HG03460 (cell line): ENCODE measurements at regions not wholly inside any gene's neighbourhood (a gene's known extent, or its start where the extent isn't known, plus 50 kb on each side); places are given as distances from the start of the nearest gene placed in this dataset.
"Not testable (repeated sequence)": the region's sequence is repeated elsewhere in the genome, so short reads cannot be mapped to it uniquely, and the experiment has no call there.

Experiments
- ATAC-seq: cut with Tn5 transposase; IDR thresholded peaks from one replicate; pipeline ENCODE4 v1.9.1; 2021; ENCODE audit not compliant: unreplicated experiment

DNA sequence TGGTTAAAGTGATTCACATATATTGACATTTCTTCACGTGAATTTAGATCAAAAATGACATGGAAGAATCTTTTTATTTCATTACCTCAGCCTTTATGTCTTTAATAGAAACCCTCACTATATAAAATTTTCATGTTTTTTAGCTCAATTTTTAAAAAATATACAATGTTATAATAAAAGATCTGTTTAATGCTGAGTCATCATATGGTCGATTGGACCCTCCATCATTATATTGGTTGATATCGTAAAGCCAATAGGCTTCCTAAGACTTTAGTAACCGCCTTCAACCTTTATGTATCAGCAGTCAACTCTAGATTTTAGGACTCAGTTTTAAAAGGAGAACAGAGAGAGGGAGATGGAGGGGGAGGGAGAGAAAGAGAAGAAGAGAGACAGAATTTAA is 162.3 kb upstream of the FERD3L start:
- ATAC-seq: no peak

GRCh38 chr7:19305698-19306097 is 160.5 kb upstream of the FERD3L start:
- no peak for ATAC-seq

DNA sequence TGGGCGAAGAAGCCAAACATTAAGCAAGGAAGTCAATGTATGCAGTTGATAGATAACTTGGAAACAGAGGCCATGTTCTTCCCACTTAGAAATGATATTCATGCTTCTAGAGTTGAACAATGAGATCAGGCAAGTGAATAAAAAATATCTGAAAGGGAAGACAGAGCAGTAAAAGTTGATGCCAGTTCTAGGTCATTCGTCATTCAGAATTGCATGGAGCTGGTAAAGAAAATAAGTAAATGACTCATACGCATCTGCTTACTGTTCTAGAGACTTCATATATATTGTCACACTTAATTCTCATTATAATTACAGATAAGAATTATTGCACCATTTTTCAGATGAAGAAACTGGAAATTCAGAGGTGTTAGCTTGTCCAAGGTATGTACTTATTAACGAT is 158.9 kb upstream of the FERD3L start:
- ATAC-seq: no peak

GRCh38 chr7:19302731-19303130 is 157.5 kb upstream of the FERD3L start:
- ATAC-seq: no peak

DNA sequence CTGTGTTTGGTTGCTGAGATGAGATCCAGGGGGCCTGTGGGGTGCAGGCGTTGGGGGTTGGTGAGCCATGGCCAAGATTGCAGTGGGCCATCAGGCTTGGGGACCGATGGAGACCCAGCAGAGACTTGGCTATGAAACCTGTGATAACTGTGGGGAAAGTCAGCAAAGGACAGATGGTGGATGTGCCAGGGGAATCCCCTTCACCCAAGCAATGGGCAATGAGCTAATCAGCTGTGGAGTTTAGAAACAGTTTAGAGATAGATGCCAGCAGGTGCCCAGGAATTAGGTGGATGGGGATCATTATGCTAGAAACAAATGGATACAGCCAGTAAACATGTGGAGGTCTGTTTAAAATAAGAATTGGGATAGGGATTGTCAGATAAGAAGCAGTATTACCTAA is 151.4 kb upstream of the FERD3L start:
- ATAC-seq: no peak

- no peak for ATAC-seq
These were observed 150.2 kb upstream of the FERD3L start for GRCh38 chr7:19295376-19295775.

DNA sequence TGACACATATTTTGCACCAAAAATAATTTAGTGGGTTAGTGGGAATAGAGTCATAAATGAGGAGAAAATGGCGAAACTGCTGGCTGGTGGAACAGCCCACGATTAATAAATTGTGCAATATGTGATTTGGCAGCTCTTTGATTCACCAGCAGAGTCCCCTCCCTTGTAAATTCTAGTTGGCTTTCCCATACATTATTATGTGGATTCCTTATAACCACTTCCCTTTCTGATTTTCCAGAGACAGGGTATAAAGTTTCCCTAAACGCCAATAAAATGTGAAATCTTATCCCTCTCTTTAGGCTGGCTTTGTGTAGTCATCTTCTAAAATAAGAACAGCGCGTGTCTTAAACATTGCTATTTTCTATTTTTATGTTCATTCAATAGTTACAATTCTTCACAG is 149.4 kb upstream of the FERD3L start:
- no peak for ATAC-seq

GRCh38 chr7:19293431-19293830 is 148.2 kb upstream of the FERD3L start:
- no peak for ATAC-seq

- no peak for ATAC-seq
These were observed 145.7 kb upstream of the FERD3L start for GRCh38 chr7:19290968-19291367.

GRCh38 chr7:19290066-19290465 is 144.8 kb upstream of the FERD3L start:
- ATAC-seq: no peak

- ATAC-seq: no peak
These were observed 139.5 kb upstream of the FERD3L start for GRCh38 chr7:19284596-19285300.

- ATAC-seq: no peak
These were observed 138.9 kb upstream of the FERD3L start for GRCh38 chr7:19284136-19284535.

GRCh38 chr7:19275000-19275399 is 129.8 kb upstream of the FERD3L start:
- ATAC-seq: no peak

- ATAC-seq: not testable (repeated sequence)
These were observed 127.1 kb upstream of the FERD3L start for GRCh38 chr7:19272329-19272728.

DNA sequence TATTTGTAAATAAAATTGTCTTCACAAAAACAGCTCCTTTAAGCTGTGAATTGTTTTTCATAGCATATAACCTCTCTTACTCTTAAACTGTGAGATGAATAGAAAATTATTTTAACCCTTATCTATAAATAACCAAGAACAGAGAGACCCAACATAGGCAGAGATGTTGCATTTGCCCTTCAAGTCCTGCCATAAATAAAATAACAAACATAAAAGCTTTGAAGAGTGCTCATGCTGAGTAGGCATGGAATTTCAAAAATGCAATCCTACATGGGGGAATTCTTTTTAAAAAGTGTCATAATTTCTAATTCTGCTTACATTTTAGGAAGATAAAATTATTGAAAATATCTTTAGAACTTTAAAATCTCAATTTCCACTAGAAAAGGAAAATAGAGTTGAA is 124.1 kb upstream of the FERD3L start:
- no peak for ATAC-seq

- ATAC-seq: no peak
These were observed 123.5 kb upstream of the FERD3L start for GRCh38 chr7:19268737-19269136.

DNA sequence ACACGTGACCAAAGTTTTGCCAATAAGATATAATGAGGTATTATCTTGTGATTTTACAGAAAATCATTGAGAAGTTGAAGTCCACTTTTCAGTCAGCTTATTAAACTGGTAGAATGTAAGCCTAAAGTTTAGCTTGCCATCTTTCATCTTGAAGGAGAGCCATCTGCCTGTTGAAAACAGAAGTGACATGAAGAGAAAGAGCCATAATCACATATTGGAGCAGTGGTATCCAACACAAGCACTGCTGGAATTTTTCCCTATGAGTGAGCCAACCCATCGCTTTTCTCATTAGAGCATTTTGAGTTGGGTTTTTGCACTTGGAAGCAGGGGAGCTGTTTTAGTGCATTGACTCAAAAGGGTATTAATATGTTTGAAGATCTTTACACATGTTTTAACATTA is 117.6 kb upstream of the FERD3L start:
- ATAC-seq: no peak

GRCh38 chr7:19249281-19249680 is 104.1 kb upstream of the FERD3L start:
- ATAC-seq: no peak

DNA sequence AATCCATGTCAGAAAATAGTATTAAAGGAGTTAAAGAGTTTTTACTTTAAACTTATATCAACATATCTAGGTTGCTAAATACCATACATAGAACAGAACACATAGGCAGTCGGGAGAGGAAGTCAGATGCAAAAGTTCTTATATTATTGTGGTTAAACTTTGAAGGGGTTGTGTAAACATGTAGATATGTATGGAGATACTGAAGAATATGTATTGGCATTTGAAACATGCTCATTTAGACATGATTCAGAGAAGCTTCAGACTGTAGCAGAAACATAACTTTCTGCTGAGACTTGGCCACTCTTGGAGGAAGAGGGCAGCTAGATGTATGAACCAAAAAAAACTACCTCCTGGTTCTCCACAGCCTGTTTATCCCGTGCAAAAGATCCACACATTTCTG is 103.5 kb upstream of the FERD3L start:
- no peak for ATAC-seq

DNA sequence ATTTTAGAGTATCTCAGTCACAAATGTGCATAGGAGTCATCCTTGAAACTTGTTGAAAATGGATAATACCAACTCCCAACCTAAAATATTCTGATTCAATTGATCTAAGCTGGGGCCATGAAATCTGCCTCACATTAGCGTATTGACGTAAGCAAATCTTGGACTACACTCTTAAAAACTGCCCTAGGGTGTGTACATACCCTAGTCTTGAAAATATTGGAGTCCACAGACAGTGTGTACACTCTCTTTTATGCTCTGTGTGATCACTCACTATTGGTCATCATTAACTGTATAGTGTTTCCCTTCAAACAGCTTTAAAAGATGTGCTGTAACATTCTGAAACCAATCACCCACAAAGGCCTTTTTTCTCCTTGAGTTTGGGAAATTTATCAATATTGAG is 102.9 kb upstream of the FERD3L start:
- ATAC-seq: no peak

- ATAC-seq: no peak
These were observed 101.8 kb upstream of the FERD3L start for GRCh38 chr7:19247017-19247416.

- no peak for ATAC-seq
These were observed 97.0 kb upstream of the FERD3L start for GRCh38 chr7:19242246-19242645.

DNA sequence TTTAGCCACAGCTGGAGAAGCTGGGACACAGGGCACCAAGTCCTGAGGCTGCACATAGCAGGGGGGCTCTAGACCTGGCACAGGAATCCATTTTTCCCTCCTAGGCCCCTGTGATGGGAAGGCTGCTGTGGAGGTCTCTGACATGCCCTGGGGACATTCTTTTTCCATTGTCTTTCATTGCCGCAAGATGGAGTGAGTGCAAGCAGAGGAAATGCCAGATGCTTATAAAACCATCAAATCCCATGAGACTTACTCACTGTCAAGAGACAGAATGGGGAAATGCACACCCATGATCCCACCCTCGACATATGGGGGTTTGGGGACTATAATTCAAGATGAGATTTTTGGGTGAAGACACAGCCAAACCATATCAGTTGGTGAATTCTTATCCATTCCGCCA is 94.7 kb upstream of the FERD3L start:
- no peak for ATAC-seq
